Upper lobe of right lung (tissue), 1 donor: ENCODE measurements at regions not wholly inside any gene's neighbourhood (a gene's known extent, or its start where the extent isn't known, plus 50 kb on each side); places are given as distances from the start of the nearest gene placed in this dataset.
A peak's percentile ranks its signal among the peaks of the same experiment; 100 is the strongest.

Experiments
- ATAC-seq: fragments of 200-7000 bp; cut with Tn5 transposase; one replicate; pipeline ENCODE4 v1.9.1; 2020; ENCODE audit warnings: mild to moderate bottlenecking, moderate library complexity
- DNase-seq: peaks from one replicate; pipeline ENCODE4 v3.0.0-alpha.2; 2020
- H3K27ac ChIP-seq: fragments of 200-600 bp; one replicate; pipeline ENCODE4 v1.8.0; 2022
- H3K27me3 ChIP-seq: fragments of 200-600 bp; one replicate; pipeline ENCODE4 v1.8.0; 2022; ENCODE audit warnings: mild to moderate bottlenecking
- H3K36me3 ChIP-seq: fragments of 200-600 bp; one replicate; pipeline ENCODE4 v1.8.0; 2022
- H3K4me1 ChIP-seq: fragments of 200-600 bp; one replicate; pipeline ENCODE4 v1.8.0; 2022
- H3K4me3 ChIP-seq: fragments of 200-600 bp; one replicate; pipeline ENCODE4 v1.8.0; 2022; ENCODE audit warnings: mild to moderate bottlenecking
- H3K9me3 ChIP-seq: fragments of 200-600 bp; one replicate; pipeline ENCODE4 v1.8.0; 2022
- CTCF ChIP-seq: fragments of 200-600 bp; IDR thresholded peaks from one replicate; pipeline ENCODE4 v1.8.0; 2022; ENCODE audit warnings: antibody characterized with exemption
- intact Hi-C: fragments of 100-400 bp; cut with DNase I; formaldehyde crosslinking; loops from one replicate; pipeline ENCODE4 v1.11.0; 2022
- donor health status: DM: no; HTN: yes; CAD: no; lungs with severe emphysema.

GRCh38 chr1:62962901-62963776 lies 179.2 kb downstream of the ATG4C start:
- peak; percentile 38 for TF ChIP-seq CTCF
- DNase-seq (no peak), ATAC-seq (peak; percentile 63)
- no peaks in the 10 kb centered on the region for H3K9me3 ChIP-seq
- no peaks in the 10 kb centered on the region for H3K36me3 ChIP-seq
- H3K27me3 ChIP-seq: no peaks in the 10 kb centered on the region
- no peak overlapping the region for H3K4me3 ChIP-seq
- intact Hi-C loops: no loop called here
- no peaks in the 10 kb centered on the region for H3K4me1 ChIP-seq
- no peak overlapping the region for H3K27ac ChIP-seq

GRCh38 chr1:62964141-62964540 lies 180.2 kb downstream of the ATG4C start:
- Histone ChIP-seq H3K9me3 (no peaks in the 10 kb centered on the region), H3K4me1 (no peaks in the 10 kb centered on the region), H3K36me3 (no peaks in the 10 kb centered on the region), H3K27me3 (no peaks in the 10 kb centered on the region), H3K27ac (no peak overlapping the region), H3K4me3 (no peak overlapping the region)
- DNase-seq (no peak), ATAC-seq (no peak)
- intact Hi-C loops: no loop called here
- TF ChIP-seq CTCF: no peak

- Histone ChIP-seq H3K9me3 (no peaks in the 10 kb centered on the region), H3K36me3 (no peaks in the 10 kb centered on the region), H3K4me3 (no peak overlapping the region), H3K27me3 (no peaks in the 10 kb centered on the region), H3K4me1 (no peaks in the 10 kb centered on the region), H3K27ac (no peak overlapping the region)
- no peak for TF ChIP-seq CTCF
- intact Hi-C loops: no loop called here
- DNase-seq (no peak), ATAC-seq (peak; percentile 6)
These were observed 183.1 kb downstream of the ATG4C start for GRCh38 chr1:62967031-62967430.

- no peaks in the 10 kb centered on the region for H3K4me1 ChIP-seq
- no peak for DNase-seq
- no peaks in the 10 kb centered on the region for H3K36me3 ChIP-seq
- intact Hi-C loops: no loop called here
- no peaks in the 10 kb centered on the region for H3K27me3 ChIP-seq
- no peak overlapping the region for H3K4me3 ChIP-seq
- no peaks in the 10 kb centered on the region for H3K9me3 ChIP-seq
- no peak for ATAC-seq
- H3K27ac ChIP-seq: no peak overlapping the region
- no peak for TF ChIP-seq CTCF
These were observed 193.4 kb downstream of the ATG4C start for GRCh38 chr1:62977366-62977765.

- DNase-seq: no peak
- intact Hi-C loops: no loop called here
These were observed 194.8 kb downstream of the ATG4C start for GRCh38 chr1:62978741-62979140.

More at GRCh38 chr1:62978741-62979140, 194.8 kb downstream of the ATG4C start:
- no peak for ATAC-seq
- H3K4me1 ChIP-seq: no peaks in the 10 kb centered on the region
- no peak overlapping the region for H3K4me3 ChIP-seq
- no peaks in the 10 kb centered on the region for H3K36me3 ChIP-seq
- no peak for TF ChIP-seq CTCF
- no peaks in the 10 kb centered on the region for H3K27me3 ChIP-seq
- H3K9me3 ChIP-seq: no peaks in the 10 kb centered on the region
- H3K27ac ChIP-seq: no peak overlapping the region
